NOMO-1 treated with dmso at 0.1 percent for 144 hours (cell line): ENCODE measurements at regions not wholly inside any gene's neighbourhood (a gene's known extent, or its start where the extent isn't known, plus 50 kb on each side); places are given as distances from the start of the nearest gene placed in this dataset.

Experiments
- DNase-seq: peaks from one replicate; lab custom pipeline; 2025; ENCODE audit not compliant: unreplicated experiment; lab: John Stamatoyannopoulos, UW

- DNase-seq = no peak
Observed at GRCh38 chr1:2886631-2887030, 85.1 kb upstream of the TTC34 start.

DNA sequence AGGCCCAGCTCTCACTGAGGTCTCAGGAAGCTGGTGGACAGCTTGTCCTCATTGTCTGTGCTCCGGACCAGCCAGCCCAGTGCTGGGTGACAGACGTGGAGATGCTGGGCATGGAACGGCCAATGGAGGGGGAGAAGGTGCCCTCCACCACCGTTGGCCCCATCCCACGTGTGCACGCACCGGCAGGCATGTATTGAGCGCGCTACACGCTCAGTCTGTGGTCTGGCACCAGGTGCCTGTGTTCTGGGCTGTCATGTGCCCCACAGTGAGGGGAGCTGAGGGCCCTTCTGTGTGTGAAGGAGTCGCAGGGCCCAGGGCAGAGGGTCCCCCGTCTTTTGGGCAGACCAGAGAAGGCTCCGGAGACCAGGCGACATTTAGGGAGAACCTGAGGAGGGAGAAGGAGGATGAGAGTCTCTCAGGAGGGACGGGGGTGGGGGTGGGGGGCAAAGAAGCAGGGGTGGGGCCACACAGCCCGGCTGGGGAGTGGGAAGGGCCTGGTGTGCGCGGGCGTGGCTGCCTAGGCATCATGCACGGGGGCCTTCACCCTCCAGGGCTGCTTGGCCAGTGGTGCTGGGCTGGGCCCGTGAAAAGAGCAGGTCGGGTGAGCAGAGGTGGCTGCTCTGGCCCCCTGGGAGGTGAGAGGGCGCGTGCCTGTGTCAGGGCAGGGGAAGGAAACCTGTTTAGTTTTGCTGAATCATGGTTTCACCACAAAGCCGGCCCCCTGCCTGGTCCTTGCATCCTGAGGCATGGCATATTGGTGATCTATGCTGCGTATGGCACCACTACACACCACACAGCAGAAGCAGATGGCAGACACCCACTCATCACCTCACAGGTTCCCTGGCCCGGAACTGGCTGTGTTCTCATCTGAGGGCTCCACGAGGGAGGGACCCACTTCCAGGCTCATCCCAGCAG is 86.7 kb upstream of the TTC34 start:
- DNase-seq = peak; percentile 3

- DNase-seq = no peak
Observed at GRCh38 chr1:2890221-2890850, 88.8 kb upstream of the TTC34 start.

DNA sequence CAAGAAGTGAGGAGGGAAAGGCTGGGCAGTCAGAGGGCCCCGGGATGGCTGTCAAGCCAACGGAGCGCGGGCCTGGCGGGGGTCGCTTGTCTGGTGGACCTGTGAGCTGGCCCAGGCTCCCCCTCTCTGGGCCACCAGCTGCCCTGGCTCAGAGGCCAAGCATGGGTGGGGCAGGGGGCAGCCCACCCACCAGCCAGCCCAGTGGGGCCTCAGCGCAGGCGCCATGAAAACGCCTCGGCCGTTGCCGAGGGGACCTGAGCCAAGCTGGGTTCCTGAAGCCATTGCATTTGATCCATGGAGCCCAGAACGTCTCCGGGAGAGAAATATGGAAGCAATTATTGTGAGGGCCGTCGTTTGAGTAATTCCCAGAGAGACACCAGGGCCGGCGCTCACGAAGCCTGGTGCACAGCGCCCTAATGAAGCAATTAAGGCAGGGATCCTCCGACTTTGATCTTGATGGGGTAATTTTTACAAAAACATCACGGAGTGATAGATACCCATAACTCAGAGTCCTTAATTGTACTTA is 90.5 kb upstream of the TTC34 start:
- no peak for DNase-seq

- no peak for DNase-seq
Observed at GRCh38 chr1:2893473-2894120, 92.1 kb upstream of the TTC34 start.

GRCh38 chr1:2894381-2895041 is 93.0 kb upstream of the TTC34 start:
- DNase-seq = no peak

DNA sequence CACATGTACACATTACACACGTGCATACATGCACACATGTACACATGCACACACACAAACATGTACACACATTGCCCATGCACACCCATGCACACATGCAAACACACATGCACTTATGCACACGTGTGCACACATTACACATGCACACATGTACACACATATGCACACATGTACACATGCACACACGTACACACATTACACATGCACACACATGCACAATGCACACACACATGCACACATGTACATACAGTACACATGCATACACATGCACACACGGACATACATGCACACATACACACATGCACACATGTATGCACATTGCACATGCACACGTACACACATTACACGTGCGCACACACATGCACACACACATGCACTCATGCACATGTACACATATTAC is 95.3 kb upstream of the TTC34 start:
- DNase-seq = no peak

- no peak for DNase-seq
Observed at GRCh38 chr1:2903226-2903625, 101.7 kb upstream of the TTC34 start.

DNA sequence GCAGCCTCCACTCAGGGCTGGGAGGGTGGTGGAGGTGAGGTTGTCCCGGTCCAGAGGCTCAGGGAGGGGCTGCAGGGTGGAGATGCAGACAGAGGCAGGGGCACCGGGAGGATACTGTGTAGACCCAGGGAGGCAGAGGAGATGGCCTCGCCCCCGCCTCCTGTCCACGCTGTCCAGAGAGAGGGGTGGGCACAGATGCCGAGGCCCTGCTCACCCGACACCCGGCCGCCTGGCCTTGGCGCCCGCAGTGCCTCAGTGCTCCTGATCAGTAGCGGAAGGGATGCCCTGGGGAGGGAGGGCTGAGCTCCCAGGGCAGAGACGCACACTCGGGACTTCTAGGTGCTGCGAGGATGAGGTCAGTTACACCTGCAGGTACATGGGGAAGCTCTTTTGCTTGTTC is 102.7 kb upstream of the TTC34 start:
- DNase-seq = no peak

- no peak for DNase-seq
Observed at GRCh38 chr1:2905356-2905755, 103.9 kb upstream of the TTC34 start.

GRCh38 chr1:2906085-2906484 is 104.6 kb upstream of the TTC34 start:
- DNase-seq = no peak

DNA sequence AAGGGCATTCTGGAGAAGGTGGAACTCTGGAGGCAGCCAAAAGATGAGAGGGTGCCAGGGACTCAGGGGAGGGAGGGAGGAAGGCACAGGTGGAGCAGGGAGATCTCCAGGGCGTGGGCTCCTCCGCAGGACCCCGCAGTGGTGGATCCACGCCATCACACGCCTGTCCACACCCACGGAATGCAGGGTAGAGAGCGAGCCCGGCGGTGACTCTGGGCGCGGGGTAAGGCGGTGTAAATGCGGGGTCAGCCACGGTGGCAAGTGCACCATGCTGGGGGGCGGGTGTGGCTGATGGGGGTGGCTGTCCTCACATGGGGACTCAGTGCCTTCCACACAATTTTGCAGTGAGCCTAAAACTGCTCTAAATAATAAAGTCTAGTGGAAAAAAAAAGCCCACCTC is 105.1 kb upstream of the TTC34 start:
- no peak for DNase-seq

DNA sequence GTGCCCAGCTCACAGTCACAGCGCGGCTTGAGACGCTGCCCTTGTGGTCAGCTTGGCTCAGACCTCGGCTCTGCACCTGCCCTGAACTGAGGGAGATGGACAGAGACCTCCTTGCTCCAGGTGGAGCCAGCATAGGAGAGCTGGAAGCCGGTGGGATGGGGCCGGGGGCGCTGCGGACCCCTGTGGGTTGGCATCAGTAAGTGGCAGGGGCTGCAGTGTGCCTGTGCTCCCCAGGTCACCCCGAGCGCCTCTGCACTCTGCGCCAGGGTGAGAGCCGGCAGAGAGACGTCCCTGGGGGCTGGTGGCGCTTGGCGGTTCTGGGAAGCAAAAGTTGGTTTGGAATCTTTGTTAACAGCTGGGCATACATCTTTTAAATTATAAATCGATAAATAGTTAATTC is 105.6 kb upstream of the TTC34 start:
- no peak for DNase-seq

GRCh38 chr1:2908081-2908480 is 106.6 kb upstream of the TTC34 start:
- DNase-seq = no peak

- DNase-seq = no peak
Observed at GRCh38 chr1:2908561-2908960, 107.1 kb upstream of the TTC34 start.

DNA sequence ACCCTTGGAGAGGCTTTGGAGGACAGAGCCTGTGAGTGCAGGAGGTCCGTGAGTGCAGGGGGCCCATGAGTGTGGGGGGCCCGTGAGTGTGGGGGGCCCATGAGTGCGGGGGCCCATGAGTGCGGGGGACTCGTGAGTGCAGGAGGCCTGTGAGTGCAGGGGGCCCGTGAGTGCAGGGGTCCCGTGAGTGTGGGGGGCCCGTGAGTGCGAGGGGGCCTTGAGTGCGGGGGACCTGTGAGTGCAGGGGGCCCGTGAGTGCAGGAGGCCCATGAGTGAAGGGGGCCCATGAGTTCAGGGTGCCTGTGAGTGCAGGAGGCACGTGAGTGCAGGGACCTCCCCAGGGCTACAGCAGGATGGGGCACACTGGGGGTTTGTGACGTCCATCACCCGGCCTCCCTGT is 108.3 kb upstream of the TTC34 start:
- DNase-seq = no peak

DNA sequence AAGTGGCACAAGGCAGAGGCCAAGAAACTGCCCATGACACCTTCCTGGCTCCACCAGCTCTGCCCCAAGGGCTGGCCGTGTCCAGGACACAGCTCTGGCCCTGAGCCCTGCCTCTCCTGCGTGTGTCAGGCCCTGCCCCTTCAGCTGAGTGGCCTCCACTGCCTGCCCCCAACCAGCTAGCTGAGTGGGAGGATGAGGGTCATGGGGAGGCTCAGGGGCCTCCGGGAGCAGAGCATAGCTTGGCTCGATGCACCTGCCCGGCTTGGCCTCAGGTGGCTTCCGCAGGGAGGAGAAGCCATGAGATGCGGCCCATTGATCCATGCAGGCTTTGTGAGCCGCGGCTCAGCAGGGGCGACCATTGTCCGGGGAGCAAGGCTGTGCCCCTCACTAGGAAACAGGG is 108.7 kb upstream of the TTC34 start:
- no peak for DNase-seq

DNA sequence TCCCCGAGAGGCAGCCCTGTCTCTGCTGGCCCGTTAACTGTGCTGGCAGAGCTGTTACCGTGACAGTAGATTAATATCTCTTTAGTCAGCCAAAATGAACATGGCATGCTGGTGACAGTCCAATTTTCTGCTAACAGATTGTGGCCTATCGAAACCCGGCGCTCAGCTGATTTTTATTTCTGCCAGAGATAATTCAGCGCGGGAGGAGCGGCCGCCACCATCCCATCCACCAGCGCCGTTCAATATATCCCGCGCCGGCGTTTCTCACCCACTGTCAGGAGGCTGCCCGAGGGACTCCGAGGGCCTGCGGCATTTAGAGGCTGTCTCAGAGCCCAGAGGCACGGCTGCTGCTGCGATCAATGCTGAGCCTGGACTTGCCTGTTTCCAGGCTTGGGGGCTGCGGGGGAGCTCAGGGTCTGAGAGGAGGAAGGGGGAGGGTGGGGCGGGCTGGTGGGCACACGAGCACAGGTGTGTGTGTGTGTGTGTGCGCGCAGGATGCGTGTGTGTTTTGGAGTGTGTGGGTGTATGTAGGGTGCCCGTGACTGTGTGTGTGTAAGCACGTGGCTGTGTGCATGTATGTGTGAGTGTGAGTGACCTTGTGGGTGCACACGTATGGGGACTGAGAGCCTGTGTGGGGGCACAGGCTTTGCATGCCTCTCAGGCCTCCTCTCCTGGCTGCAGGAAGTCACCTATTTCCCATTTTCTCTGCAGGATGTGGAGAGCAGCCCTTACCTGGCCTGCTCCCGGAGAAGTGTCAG is 109.7 kb upstream of the ACTRT2 start:
- no peak for DNase-seq

DNA sequence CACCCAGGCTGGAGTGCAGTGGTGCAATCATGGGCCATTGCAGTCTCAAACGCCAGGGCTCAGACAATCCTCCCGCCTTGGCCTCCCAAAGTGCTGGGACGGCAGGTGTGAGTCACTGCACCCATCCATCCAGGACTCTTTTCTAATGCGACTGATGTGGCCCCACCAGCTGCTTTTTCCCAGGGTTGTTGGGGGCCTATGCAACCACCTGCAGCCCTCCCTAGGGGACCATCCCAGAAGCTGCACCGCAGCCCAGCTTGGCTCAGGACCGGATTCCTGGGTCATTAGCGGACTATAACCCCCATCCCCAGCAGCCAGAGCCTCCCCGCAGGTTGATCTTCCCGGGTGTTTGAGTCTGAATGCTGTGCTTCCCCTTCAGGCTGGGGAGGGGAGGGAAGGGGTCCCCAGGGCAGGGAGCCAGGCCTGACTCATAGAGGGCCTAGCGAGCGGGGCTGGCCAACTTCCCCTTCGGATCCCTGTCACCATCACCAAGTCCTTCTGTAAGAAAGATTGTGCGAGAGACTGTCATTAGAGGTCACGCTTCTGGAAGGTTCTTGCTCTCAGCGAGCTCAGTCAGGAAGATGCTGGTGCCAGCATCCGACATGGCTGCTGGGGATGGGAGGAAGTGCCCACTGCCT is 108.7 kb upstream of the ACTRT2 start:
- no peak for DNase-seq

DNA sequence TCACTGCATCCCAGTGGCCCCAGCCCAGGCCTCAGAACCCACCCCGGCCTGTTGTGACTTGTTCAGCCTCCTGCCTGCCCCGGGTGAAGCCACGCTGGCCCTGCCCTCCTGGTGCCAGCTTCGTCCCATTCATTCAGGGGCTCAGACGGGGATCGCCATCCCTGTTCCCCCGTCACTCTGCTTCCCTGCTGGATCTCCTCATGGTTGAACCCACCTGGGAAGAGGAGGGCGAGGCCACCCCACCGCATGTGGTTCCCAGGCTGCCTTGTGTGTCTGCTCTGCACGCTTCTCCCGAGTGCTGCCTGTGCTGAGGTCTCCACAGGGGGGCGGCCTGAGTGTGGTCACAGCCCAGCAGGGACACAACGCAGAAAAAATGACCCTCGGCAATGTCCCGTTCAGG is 108.2 kb upstream of the ACTRT2 start:
- DNase-seq = no peak
